Keratinocyte (primary cell): ENCODE measurements at regions not wholly inside any gene's neighbourhood (a gene's known extent, or its start where the extent isn't known, plus 50 kb on each side); places are given as distances from the start of the nearest gene placed in this dataset.

Experiments used
- DNase-seq: peaks from one replicate; pipeline ENCODE4 v3.0.0-alpha.2; 2011; ENCODE audit warnings: low read depth, missing footprints, low spot score
- FAIRE-seq: peaks from 2 replicates; lab custom pipeline; 2011; peaks lifted over from hg19 to GRCh38; lab: Jason Lieb, UNC
- H2AFZ ChIP-seq: 2 replicates; pipeline ENCODE4 v1.6.0; 2012; ENCODE audit warnings: low read length, control low read depth, inconsistent platforms; ENCODE audit not compliant: control insufficient read depth
- H3K27ac ChIP-seq: 2 replicates; pipeline ENCODE4 v1.5.1; 2011; ENCODE audit warnings: low read length; ENCODE audit not compliant: control insufficient read depth, insufficient read depth
- H3K27me3 ChIP-seq: 3 replicates; pipeline ENCODE4 v1.6.0; 2011; ENCODE audit warnings: low read length; ENCODE audit not compliant: control insufficient read depth, insufficient read depth; ENCODE audit errors: extremely low read depth
- H3K36me3 ChIP-seq, 2 experiments: 2 replicates in 1 of 2; 3 replicates in 1 of 2; pipeline ENCODE4 v1.5.1; 2011; ENCODE audit warnings: low read length in 2 of 2, mild to moderate bottlenecking in 1 of 2; ENCODE audit not compliant: control insufficient read depth in 2 of 2, insufficient read depth in 2 of 2; ENCODE audit errors: extremely low read depth in 1 of 2
- H3K4me1 ChIP-seq: 3 replicates; pipeline ENCODE4 v1.5.1; 2011; ENCODE audit warnings: low read length; ENCODE audit not compliant: control insufficient read depth, insufficient read depth; ENCODE audit errors: extremely low read depth
- H3K4me2 ChIP-seq: 3 replicates; pipeline ENCODE4 v1.6.0; 2011; ENCODE audit warnings: low read depth, low read length; ENCODE audit not compliant: control insufficient read depth, insufficient read depth; ENCODE audit errors: extremely low read depth
- H3K4me3 ChIP-seq, 3 experiments: fragments of 200-600 bp in 1 of 3; sonication (generic) in 1 of 3; 2 replicates in 2 of 3; 3 replicates in 1 of 3; pipeline ENCODE4 v1.5.1; 2011 to 2016; ENCODE audit warnings: low read length in 3 of 3, mild to moderate bottlenecking in 3 of 3, control low read depth in 2 of 3, inconsistent platforms in 1 of 3, low read depth in 1 of 3, mixed read lengths in 1 of 3, mixed run types in 1 of 3, moderate library complexity in 1 of 3; ENCODE audit not compliant: control insufficient read depth in 2 of 3, insufficient read depth in 2 of 3; ENCODE audit errors: extremely low read depth in 1 of 3
- H3K79me2 ChIP-seq: 2 replicates; pipeline ENCODE4 v1.6.0; 2012; ENCODE audit warnings: low read length; ENCODE audit not compliant: control insufficient read depth, insufficient read depth
- H3K9ac ChIP-seq: 3 replicates; pipeline ENCODE4 v1.6.0; 2011; ENCODE audit warnings: low read length; ENCODE audit not compliant: control insufficient read depth, insufficient read depth; ENCODE audit errors: extremely low read depth
- H3K9me1 ChIP-seq: 3 replicates; pipeline ENCODE4 v1.6.0; 2011; ENCODE audit warnings: low read length; ENCODE audit not compliant: control insufficient read depth, insufficient read depth; ENCODE audit errors: extremely low read depth
- H3K9me3 ChIP-seq: 2 replicates; pipeline ENCODE4 v1.5.1; 2012; ENCODE audit warnings: low read depth, low read length; ENCODE audit not compliant: control insufficient read depth
- H4K20me1 ChIP-seq: 3 replicates; pipeline ENCODE4 v1.6.0; 2011; ENCODE audit warnings: low read length; ENCODE audit not compliant: control insufficient read depth, insufficient read depth; ENCODE audit errors: extremely low read depth
- EZH2 ChIP-seq: IDR thresholded peaks from one replicate; pipeline ENCODE4 v1.6.1; 2012; ENCODE audit warnings: inconsistent platforms, mild to moderate bottlenecking, low read length, moderate library complexity
- dilution Hi-C: fragments of 300-500 bp; cut with MboI; formaldehyde crosslinking; loops from one replicate; pipeline ENCODE4 v1.7.0; 2020; ENCODE audit warnings: low sequenced_read_pairs; ENCODE audit not compliant: extremely low pct_ligation_motif_present
- TF ChIP-seq, protein P1 (sequence below), 3 experiments: IDR thresholded peaks in 1 of 3; conservative IDR thresholded peaks in 1 of 3; optimal IDR thresholded peaks in 1 of 3; 2 replicates in 2 of 3; 3 replicates in 1 of 3; pipeline versions ENCODE3 to v1.5.1; 2011; ENCODE audit warnings: low read length in 3 of 3, mild to moderate bottlenecking in 3 of 3, moderate library complexity in 2 of 3, control low read depth in 1 of 3, inconsistent platforms in 1 of 3; ENCODE audit not compliant: insufficient read depth in 2 of 3; ENCODE audit errors: extremely low read depth in 1 of 3

DNA sequence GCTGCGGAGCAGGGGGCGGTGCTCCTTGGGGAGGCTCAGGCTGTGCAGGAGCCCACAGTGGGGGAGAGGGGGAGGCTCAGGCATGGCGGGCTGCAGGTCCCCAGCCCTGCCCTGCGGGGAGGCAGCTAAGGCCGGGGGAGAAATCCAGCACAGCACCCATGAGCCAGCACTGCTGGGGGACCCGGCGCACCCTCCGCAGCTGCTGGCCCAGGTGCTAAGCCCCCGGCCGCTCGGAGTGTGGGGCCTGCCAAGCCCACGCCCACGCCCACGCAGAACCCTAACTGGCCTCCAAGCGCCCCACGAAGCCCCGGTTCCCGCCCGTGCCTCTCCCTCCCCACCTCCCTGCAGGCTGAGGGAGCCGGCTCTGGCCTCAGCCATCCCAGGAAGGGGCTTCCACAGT lies 145.6 kb upstream of the SEL1L start:
- Histone ChIP-seq H3K9ac (no peak overlapping the region), H4K20me1 (no peaks in the 10 kb centered on the region), H3K27ac (no peak overlapping the region), H3K4me1 (no peaks in the 10 kb centered on the region), H3K27me3 (no peaks in the 10 kb centered on the region), H2AFZ (no peak overlapping the region), H3K4me3 (no peak overlapping the region), H3K9me3 (no peaks in the 10 kb centered on the region), H3K36me3 (no peaks in the 10 kb centered on the region), H3K9me1 (no peaks in the 10 kb centered on the region), H3K4me2 (no peak overlapping the region), H3K79me2 (no peaks in the 10 kb centered on the region)
- DNase-seq = no peak
- TF ChIP-seq EZH2 = no peak
- TF ChIP-seq, protein P1, sequence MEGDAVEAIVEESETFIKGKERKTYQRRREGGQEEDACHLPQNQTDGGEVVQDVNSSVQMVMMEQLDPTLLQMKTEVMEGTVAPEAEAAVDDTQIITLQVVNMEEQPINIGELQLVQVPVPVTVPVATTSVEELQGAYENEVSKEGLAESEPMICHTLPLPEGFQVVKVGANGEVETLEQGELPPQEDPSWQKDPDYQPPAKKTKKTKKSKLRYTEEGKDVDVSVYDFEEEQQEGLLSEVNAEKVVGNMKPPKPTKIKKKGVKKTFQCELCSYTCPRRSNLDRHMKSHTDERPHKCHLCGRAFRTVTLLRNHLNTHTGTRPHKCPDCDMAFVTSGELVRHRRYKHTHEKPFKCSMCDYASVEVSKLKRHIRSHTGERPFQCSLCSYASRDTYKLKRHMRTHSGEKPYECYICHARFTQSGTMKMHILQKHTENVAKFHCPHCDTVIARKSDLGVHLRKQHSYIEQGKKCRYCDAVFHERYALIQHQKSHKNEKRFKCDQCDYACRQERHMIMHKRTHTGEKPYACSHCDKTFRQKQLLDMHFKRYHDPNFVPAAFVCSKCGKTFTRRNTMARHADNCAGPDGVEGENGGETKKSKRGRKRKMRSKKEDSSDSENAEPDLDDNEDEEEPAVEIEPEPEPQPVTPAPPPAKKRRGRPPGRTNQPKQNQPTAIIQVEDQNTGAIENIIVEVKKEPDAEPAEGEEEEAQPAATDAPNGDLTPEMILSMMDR (optimal IDR thresholded peaks at IDR 0.05 in 1 of 3, IDR thresholded peaks at IDR 0.05 in 1 of 3, conservative IDR thresholded peaks at IDR 0.05 in 1 of 3; ENCODE audit: extremely low read depth in 1 of 3, insufficient read depth in 2 of 3, low read length in 3 of 3) = no peak
- dilution Hi-C loops = no loop called here
- no peak for FAIRE-seq

DNA sequence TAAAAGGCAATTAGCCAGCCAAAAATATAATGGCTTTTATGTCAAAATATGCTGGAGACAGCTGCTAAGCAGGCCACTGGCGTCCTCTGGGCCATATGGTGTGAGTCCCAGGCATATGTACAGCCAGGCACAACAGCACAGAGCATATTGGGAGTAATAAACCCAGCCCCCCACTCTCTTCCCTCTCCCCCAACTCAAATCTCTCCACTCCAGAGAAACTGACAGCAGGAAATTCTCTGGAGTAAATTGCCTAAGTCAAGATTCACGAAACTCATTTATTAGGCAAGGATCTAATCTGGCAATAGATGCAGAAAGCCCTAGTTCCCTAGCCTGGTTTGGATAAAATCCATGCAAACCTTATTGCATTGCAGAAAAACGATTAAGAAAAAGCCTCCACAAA lies 147.9 kb upstream of the SEL1L start:
- Histone ChIP-seq H3K4me2 (no peak overlapping the region), H3K4me3 (no peak overlapping the region), H2AFZ (no peak overlapping the region), H3K27me3 (no peaks in the 10 kb centered on the region), H3K36me3 (no peaks in the 10 kb centered on the region), H3K79me2 (no peaks in the 10 kb centered on the region), H3K9me3 (no peaks in the 10 kb centered on the region), H4K20me1 (no peaks in the 10 kb centered on the region), H3K9ac (no peak overlapping the region), H3K27ac (no peak overlapping the region), H3K9me1 (no peaks in the 10 kb centered on the region), H3K4me1 (no peaks in the 10 kb centered on the region)
- FAIRE-seq = no peak
- no peak for TF ChIP-seq EZH2
- TF ChIP-seq, protein P1 (optimal IDR thresholded peaks at IDR 0.05 in 1 of 3, IDR thresholded peaks at IDR 0.05 in 1 of 3, conservative IDR thresholded peaks at IDR 0.05 in 1 of 3; ENCODE audit: extremely low read depth in 1 of 3, insufficient read depth in 2 of 3, low read length in 3 of 3) = no peak
- dilution Hi-C loops = no loop called here
- no peak for DNase-seq
